GM12873 (cell line): ENCODE measurements at regions not wholly inside any gene's neighbourhood (a gene's known extent, or its start where the extent isn't known, plus 50 kb on each side); places are given as distances from the start of the nearest gene placed in this dataset.

Source experiments
- CTCF ChIP-seq: IDR thresholded peaks from 2 replicates; pipeline ENCODE4 v1.5.1; 2012; ENCODE audit warnings: low read depth, mild to moderate bottlenecking, moderate library complexity, low read length, control low read depth; ENCODE audit not compliant: insufficient read depth; ENCODE audit errors: missing control alignments

GRCh38 chr6:127058936-127059335 is 59.5 kb upstream of the RSPO3 start:
- TF ChIP-seq CTCF, result no peak
